B cell (primary cell): ENCODE measurements at regions not wholly inside any gene's neighbourhood (a gene's known extent, or its start where the extent isn't known, plus 50 kb on each side); places are given as distances from the start of the nearest gene placed in this dataset.

Experiments
- ATAC-seq: fragments of 200-7000 bp; cut with Tn5 transposase; one replicate; pipeline ENCODE4 v1.10.0; 2021; ENCODE audit warnings: low read depth, mild to moderate bottlenecking, moderate number of reproducible peaks, moderate library complexity
- CTCF ChIA-PET: fragments of 350-600 bp; sonication (Branson Sonifier 250); formaldehyde crosslinking; loops from one replicate; lab custom pipeline; 2021; ENCODE audit warnings: antibody characterized with exemption, inconsistent platforms; lab: Charles Lee
- POLR2A ChIA-PET: fragments of 350-600 bp; sonication (Branson Sonifier 250); formaldehyde crosslinking; loops from one replicate; lab custom pipeline; 2021; ENCODE audit warnings: antibody characterized with exemption; lab: Charles Lee
- DNase-seq: peaks from one replicate; pipeline ENCODE4 v3.0.0; 2013
- H2AFZ ChIP-seq: 2 replicates; pipeline ENCODE4 v1.6.1; 2012; ENCODE audit warnings: mild to moderate bottlenecking, low read depth, low read length; ENCODE audit not compliant: insufficient read depth, poor library complexity, severe bottlenecking
- H3K27ac ChIP-seq, 2 donors: 1 replicate in 1 of 2; 2 replicates in 1 of 2; pipeline ENCODE4 v1.5.1; 2012 to 2013; ENCODE audit warnings: low read length in 2 of 2, mild to moderate bottlenecking in 2 of 2, moderate library complexity in 1 of 2
- H3K27me3 ChIP-seq, 4 experiments: fragments of 200-600 bp in 1 of 4; sonication (generic) in 1 of 4; replicated peaks in 1 of 4; 1 replicate in 2 of 4; 2 replicates in 2 of 4; pipeline versions ENCODE4 v1.6.1 to v1.7.0; 2013 to 2016; ENCODE audit warnings: low read length in 3 of 4, mild to moderate bottlenecking in 2 of 4, mixed read lengths in 1 of 4, moderate library complexity in 1 of 4; ENCODE audit not compliant: insufficient read depth in 4 of 4, control insufficient read depth in 3 of 4; ENCODE audit errors: control extremely low read depth in 1 of 4
- H3K36me3 ChIP-seq, 2 experiments: replicated peaks in 1 of 2; 1 replicate in 1 of 2; 2 replicates in 1 of 2; pipeline versions ENCODE4 v1.6.1 to v1.7.1; 2013; ENCODE audit warnings: low read length in 1 of 2; ENCODE audit not compliant: insufficient read depth in 2 of 2, control insufficient read depth in 1 of 2; ENCODE audit errors: control extremely low read depth in 1 of 2, extremely low read depth in 1 of 2
- H3K4me1 ChIP-seq, 2 donors: fragments of 200-600 bp in 1 of 2; sonication (generic) in 1 of 2; 1 replicate in 1 of 2; 2 replicates in 1 of 2; pipeline versions ENCODE4 v1.5.1 to v1.6.1; 2013 to 2017; ENCODE audit warnings: low read length in 2 of 2; ENCODE audit not compliant: control insufficient read depth in 2 of 2, insufficient read depth in 2 of 2
- H3K4me2 ChIP-seq: replicated peaks from 2 replicates; pipeline ENCODE3; 2012; ENCODE audit warnings: mild to moderate bottlenecking, low read depth, low read length; ENCODE audit not compliant: poor library complexity, severe bottlenecking
- H3K4me3 ChIP-seq, 5 experiments: fragments of 200-600 bp in 1 of 5; sonication (generic) in 1 of 5; 1 replicate in 3 of 5; 2 replicates in 2 of 5; pipeline versions ENCODE4 v1.5.1 to v1.7.0; 2011 to 2016; ENCODE audit warnings: low read length in 4 of 5, mild to moderate bottlenecking in 4 of 5, low read depth in 2 of 5, control low read depth in 1 of 5, moderate library complexity in 1 of 5; ENCODE audit not compliant: insufficient read depth in 1 of 5; ENCODE audit errors: control extremely low read depth in 1 of 5, extremely low read depth in 1 of 5
- H3K79me2 ChIP-seq: fragments of 200-600 bp; sonication (generic); one replicate; pipeline ENCODE4 v1.6.0; 2016; ENCODE audit warnings: low read length; ENCODE audit not compliant: control insufficient read depth, insufficient read depth
- H3K9ac ChIP-seq: fragments of 200-600 bp; sonication (generic); 2 replicates; pipeline ENCODE4 v1.6.1; 2017; ENCODE audit warnings: mild to moderate bottlenecking, low read length, moderate library complexity
- H3K9me3 ChIP-seq, 3 donors: one replicate each; pipeline versions ENCODE4 v1.6.1 to v1.7.1; 2013; ENCODE audit warnings: low read length in 2 of 3; ENCODE audit not compliant: control insufficient read depth in 2 of 3, insufficient read depth in 1 of 3; ENCODE audit errors: control extremely low read depth in 1 of 3
- H4K20me1 ChIP-seq: 2 replicates; pipeline ENCODE4 v1.6.0; 2012; ENCODE audit warnings: mild to moderate bottlenecking, low read length; ENCODE audit not compliant: insufficient read depth, control insufficient read depth, poor library complexity, severe bottlenecking
- H3K27ac Mint-ChIP-seq: one replicate; pipeline ENCODE4 v1.8.0; 2021; ENCODE audit warnings: mixed read lengths
- H3K27me3 Mint-ChIP-seq: one replicate; pipeline ENCODE4 v1.8.0; 2021; ENCODE audit warnings: mixed read lengths
- H3K4me1 Mint-ChIP-seq: one replicate; pipeline ENCODE4 v1.8.0; 2021; ENCODE audit warnings: mixed read lengths
- H3K4me3 Mint-ChIP-seq: one replicate; pipeline ENCODE4 v1.8.0; 2021; ENCODE audit warnings: mixed read lengths
- H3K9me3 Mint-ChIP-seq: one replicate; pipeline ENCODE4 v1.8.0; 2022; ENCODE audit warnings: mixed read lengths; ENCODE audit not compliant: insufficient read depth
- EZH2 ChIP-seq: IDR thresholded peaks from 2 replicates; pipeline ENCODE4 v1.6.1; 2012; ENCODE audit warnings: borderline replicate concordance, low read depth, mild to moderate bottlenecking, moderate library complexity, low read length; ENCODE audit not compliant: insufficient read depth, poor library complexity, severe bottlenecking
- WGBS: methylation state at CpG from one replicate; pipeline ENCODE4 v1.1.5; 2013; ENCODE audit warnings: missing lambda C conversion rate; ENCODE audit not compliant: insufficient coverage; 5-methylcytosine and 5-hydroxymethylcytosine counted together
- intact Hi-C: fragments of 100-400 bp; cut with micrococcal nuclease; formaldehyde crosslinking; loops from one replicate; pipeline ENCODE4 v1.10.0; 2022
- TF ChIP-seq, protein P1 (sequence below): fragments of 200-600 bp; IDR thresholded peaks from one replicate; pipeline ENCODE4 v1.8.0; 2022; ENCODE audit warnings: antibody characterized with exemption, mild to moderate bottlenecking

DNA sequence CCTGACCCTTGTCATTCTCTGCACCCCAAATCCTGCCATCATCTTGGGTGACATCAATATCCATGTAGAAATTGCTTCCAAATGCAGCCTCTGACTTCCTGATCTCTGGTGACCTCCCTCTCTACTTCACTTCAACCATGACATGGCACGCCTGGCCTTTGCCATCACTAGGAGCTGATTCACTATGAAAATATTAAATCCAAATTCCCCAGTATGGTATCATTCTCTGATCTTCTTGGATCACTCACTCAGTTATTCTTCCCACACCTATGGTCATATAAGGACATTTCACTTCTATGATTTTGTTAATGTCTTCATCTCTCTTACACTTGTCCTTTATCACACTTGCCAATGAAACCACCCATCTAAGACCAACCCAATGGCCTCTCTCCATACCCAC lies 73.7 kb upstream of the ODAD2 start:
- ATAC-seq (no peak), DNase-seq (no peak)
- Mint-ChIP-seq H3K27ac (no peak overlapping the region), H3K27me3 (no peaks in the 10 kb centered on the region), H3K4me1 (no peaks in the 10 kb centered on the region), H3K9me3 (no peaks in the 10 kb centered on the region), H3K4me3 (no peak overlapping the region)
- Histone ChIP-seq H3K36me3 (no peaks in the 10 kb centered on the region), H2AFZ (no peak overlapping the region), H3K79me2 (no peaks in the 10 kb centered on the region), H3K4me3 (no peak overlapping the region), H3K9ac (no peak overlapping the region), H3K27ac (no peak overlapping the region), H3K27me3 (no peaks in the 10 kb centered on the region), H3K9me3 (no peaks in the 10 kb centered on the region), H3K4me2 (no peak overlapping the region), H3K4me1 (no peaks in the 10 kb centered on the region), H4K20me1 (no peaks in the 10 kb centered on the region)
- no CpG with 5 or more reads among the region's 1 CpG for WGBS
- TF ChIP-seq, protein P1, sequence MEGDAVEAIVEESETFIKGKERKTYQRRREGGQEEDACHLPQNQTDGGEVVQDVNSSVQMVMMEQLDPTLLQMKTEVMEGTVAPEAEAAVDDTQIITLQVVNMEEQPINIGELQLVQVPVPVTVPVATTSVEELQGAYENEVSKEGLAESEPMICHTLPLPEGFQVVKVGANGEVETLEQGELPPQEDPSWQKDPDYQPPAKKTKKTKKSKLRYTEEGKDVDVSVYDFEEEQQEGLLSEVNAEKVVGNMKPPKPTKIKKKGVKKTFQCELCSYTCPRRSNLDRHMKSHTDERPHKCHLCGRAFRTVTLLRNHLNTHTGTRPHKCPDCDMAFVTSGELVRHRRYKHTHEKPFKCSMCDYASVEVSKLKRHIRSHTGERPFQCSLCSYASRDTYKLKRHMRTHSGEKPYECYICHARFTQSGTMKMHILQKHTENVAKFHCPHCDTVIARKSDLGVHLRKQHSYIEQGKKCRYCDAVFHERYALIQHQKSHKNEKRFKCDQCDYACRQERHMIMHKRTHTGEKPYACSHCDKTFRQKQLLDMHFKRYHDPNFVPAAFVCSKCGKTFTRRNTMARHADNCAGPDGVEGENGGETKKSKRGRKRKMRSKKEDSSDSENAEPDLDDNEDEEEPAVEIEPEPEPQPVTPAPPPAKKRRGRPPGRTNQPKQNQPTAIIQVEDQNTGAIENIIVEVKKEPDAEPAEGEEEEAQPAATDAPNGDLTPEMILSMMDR = no peak
- no peak for TF ChIP-seq EZH2
- POLR2A ChIA-PET = no interaction called here
- CTCF ChIA-PET = no interaction called here
- intact Hi-C loops = no loop called here

DNA sequence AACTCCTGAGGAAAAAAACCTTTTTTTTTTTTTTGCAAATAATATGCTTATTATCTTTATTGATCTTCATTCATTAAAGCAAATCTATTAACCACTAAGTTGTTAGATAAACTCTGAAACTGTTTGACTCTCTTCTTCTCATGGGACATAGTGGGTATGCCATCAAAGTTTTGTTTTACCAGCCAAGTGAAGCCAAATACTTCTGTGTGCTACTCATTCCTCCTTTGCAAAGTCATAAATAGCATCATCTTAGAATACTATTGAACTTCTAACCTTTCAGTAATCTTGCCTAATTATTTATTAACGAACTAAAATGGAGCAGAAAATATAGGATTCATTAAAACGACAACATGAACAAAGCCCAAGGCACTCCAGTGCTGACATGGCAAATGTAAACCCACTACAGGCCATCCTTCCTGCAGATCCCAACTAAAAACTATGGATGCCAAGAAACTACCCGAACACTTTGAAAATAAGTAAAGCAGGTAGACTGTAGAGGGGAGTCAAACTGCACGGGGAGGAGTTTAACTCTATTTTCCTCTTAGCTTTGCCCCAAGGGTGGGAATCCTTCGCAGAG lies 61.2 kb upstream of the ODAD2 start:
- WGBS = 100% methylated on average over 2 of the region's 5 CpGs
- intact Hi-C loops = no loop called here
- Mint-ChIP-seq H3K27me3 (no peaks in the 10 kb centered on the region), H3K4me3 (no peak overlapping the region), H3K27ac (no peak overlapping the region), H3K4me1 (no peaks in the 10 kb centered on the region), H3K9me3 (no peaks in the 10 kb centered on the region)
- H3K4me3 ChIP-seq = no peak overlapping the region
- H3K27me3 ChIP-seq = no peaks in the 10 kb centered on the region
- no peaks in the 10 kb centered on the region for H3K9me3 ChIP-seq
- H3K4me1 ChIP-seq = no peaks in the 10 kb centered on the region
- DNase-seq = no peak
- no peaks in the 10 kb centered on the region for H3K79me2 ChIP-seq
- TF ChIP-seq, protein P1 = no peak
- no peak for TF ChIP-seq EZH2
- H3K36me3 ChIP-seq = peaks cover 4 to 6% of the 10 kb centered on the region in 2 experiments
- no peak overlapping the region for H2AFZ ChIP-seq
- ChIA-PET POLR2A (no interaction called here), CTCF (no interaction called here)
- no peaks in the 10 kb centered on the region for H4K20me1 ChIP-seq
- ATAC-seq = no peak
- no peak overlapping the region for H3K9ac ChIP-seq
- H3K4me2 ChIP-seq = no peak overlapping the region
- no peak overlapping the region for H3K27ac ChIP-seq
